ENCODE measurements at regions not wholly inside any gene's neighbourhood (a gene's known extent, or its start where the extent isn't known, plus 50 kb on each side); places are given as distances from the start of the nearest gene placed in this dataset.

- no peaks in the 10 kb centered on the region for H3K4me1 ChIP-seq (ENCODE audit: insufficient read depth, low read length, poor library complexity, severe bottlenecking)
- H3K9me3 ChIP-seq (ENCODE audit: insufficient read depth, low read depth, low read length), result no peaks in the 10 kb centered on the region
- H3K4me2 ChIP-seq (ENCODE audit: low read depth, low read length, poor library complexity, severe bottlenecking), result no peak overlapping the region
- H3K4me3 ChIP-seq (ENCODE audit: low read length, poor library complexity, severe bottlenecking), result no peak overlapping the region
- H3K36me3 ChIP-seq (ENCODE audit: insufficient read depth, low read length), result no peaks in the 10 kb centered on the region
- H4K20me1 ChIP-seq (ENCODE audit: insufficient read depth, low read length, poor library complexity, severe bottlenecking), result no peaks in the 10 kb centered on the region
- TF ChIP-seq CTCF (conservative IDR thresholded peaks at IDR 0.05; ENCODE audit: low read length) (no peak), EZH2phosphoT487 (IDR thresholded peaks at IDR 0.05; ENCODE audit: borderline replicate concordance) (no peak)
- no peaks in the 10 kb centered on the region for H3K79me2 ChIP-seq (ENCODE audit: insufficient read depth, low read length)
- no peaks in the 10 kb centered on the region for H3K27me3 ChIP-seq (ENCODE audit: insufficient read depth, low read length, poor library complexity, severe bottlenecking)
- H2AFZ ChIP-seq (ENCODE audit: low read length), result no peak overlapping the region
- H3K9ac ChIP-seq (ENCODE audit: low read depth, low read length, poor library complexity, severe bottlenecking), result no peak overlapping the region
- H3F3A ChIP-seq (ENCODE audit: low read depth), result no peaks in the 10 kb centered on the region
- no peaks in the 10 kb centered on the region for H3K9me2 ChIP-seq (replicated peaks; ENCODE audit: low read depth, low read length)
Measured at GRCh38 chr6:154604119-154604518, 93.6 kb upstream of the CNKSR3 start.

GRCh38 chr6:154605178-154605881 is 94.8 kb upstream of the CNKSR3 start:
- Histone ChIP-seq H3F3A (ENCODE audit: low read depth) (no peaks in the 10 kb centered on the region), H3K79me2 (ENCODE audit: insufficient read depth, low read length) (no peaks in the 10 kb centered on the region), H3K4me1 (ENCODE audit: insufficient read depth, low read length, poor library complexity, severe bottlenecking) (no peaks in the 10 kb centered on the region), H3K9me3 (ENCODE audit: insufficient read depth, low read depth, low read length) (no peaks in the 10 kb centered on the region), H3K36me3 (ENCODE audit: insufficient read depth, low read length) (no peaks in the 10 kb centered on the region), H3K27me3 (ENCODE audit: insufficient read depth, low read length, poor library complexity, severe bottlenecking) (no peaks in the 10 kb centered on the region), H2AFZ (ENCODE audit: low read length) (no peak overlapping the region), H4K20me1 (ENCODE audit: insufficient read depth, low read length, poor library complexity, severe bottlenecking) (no peaks in the 10 kb centered on the region), H3K9ac (ENCODE audit: low read depth, low read length, poor library complexity, severe bottlenecking) (no peak overlapping the region), H3K4me3 (ENCODE audit: low read length, poor library complexity, severe bottlenecking) (no peak overlapping the region), H3K9me2 (replicated peaks; ENCODE audit: low read depth, low read length) (no peaks in the 10 kb centered on the region), H3K4me2 (ENCODE audit: low read depth, low read length, poor library complexity, severe bottlenecking) (no peak overlapping the region)
- TF ChIP-seq EZH2phosphoT487 (IDR thresholded peaks at IDR 0.05; ENCODE audit: borderline replicate concordance) (no peak), CTCF (conservative IDR thresholded peaks at IDR 0.05; ENCODE audit: low read length) (no peak)

DNA sequence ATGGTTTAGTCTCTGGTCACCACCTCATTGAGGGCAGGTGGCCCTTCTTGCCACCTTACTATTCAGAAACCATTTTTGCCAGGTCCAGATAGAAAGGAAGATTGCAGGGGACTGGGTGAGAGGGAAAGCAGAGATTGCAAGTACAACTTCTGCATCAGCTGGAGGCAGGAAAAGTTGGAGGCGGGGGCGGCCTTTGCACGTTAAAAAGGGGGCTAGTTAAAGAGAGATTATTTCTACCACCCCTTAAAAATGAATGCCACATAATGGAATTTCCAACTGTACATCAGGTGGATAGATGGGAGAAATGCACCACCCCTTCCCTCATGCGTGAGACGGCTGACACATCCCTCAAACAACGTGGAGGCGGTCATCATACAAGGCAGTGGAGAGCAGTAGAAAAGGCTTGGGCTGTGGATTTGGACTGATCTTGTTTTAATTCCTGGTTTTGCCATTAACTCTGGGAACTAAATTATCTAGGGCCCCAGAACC is 95.4 kb upstream of the CNKSR3 start:
- Histone ChIP-seq H3K36me3 (ENCODE audit: insufficient read depth, low read length) (no peaks in the 10 kb centered on the region), H3K9ac (ENCODE audit: low read depth, low read length, poor library complexity, severe bottlenecking) (no peak overlapping the region), H3K9me2 (replicated peaks; ENCODE audit: low read depth, low read length) (no peaks in the 10 kb centered on the region), H3K4me1 (ENCODE audit: insufficient read depth, low read length, poor library complexity, severe bottlenecking) (no peaks in the 10 kb centered on the region), H4K20me1 (ENCODE audit: insufficient read depth, low read length, poor library complexity, severe bottlenecking) (no peaks in the 10 kb centered on the region), H3K9me3 (ENCODE audit: insufficient read depth, low read depth, low read length) (no peaks in the 10 kb centered on the region), H3K4me3 (ENCODE audit: low read length, poor library complexity, severe bottlenecking) (no peak overlapping the region), H3K27me3 (ENCODE audit: insufficient read depth, low read length, poor library complexity, severe bottlenecking) (no peaks in the 10 kb centered on the region), H3K4me2 (ENCODE audit: low read depth, low read length, poor library complexity, severe bottlenecking) (no peak overlapping the region), H2AFZ (ENCODE audit: low read length) (no peak overlapping the region), H3K79me2 (ENCODE audit: insufficient read depth, low read length) (no peaks in the 10 kb centered on the region), H3F3A (ENCODE audit: low read depth) (no peaks in the 10 kb centered on the region)
- no peak for TF ChIP-seq CTCF (conservative IDR thresholded peaks at IDR 0.05; ENCODE audit: low read length)
- no peak for TF ChIP-seq EZH2phosphoT487 (IDR thresholded peaks at IDR 0.05; ENCODE audit: borderline replicate concordance)
